GM23338 (cell line): ENCODE measurements at regions not wholly inside any gene's neighbourhood (a gene's known extent, or its start where the extent isn't known, plus 50 kb on each side); places are given as distances from the start of the nearest gene placed in this dataset.

Experiments
- ATAC-seq: fragments of 200-7000 bp; cut with Tn5 transposase; 3 replicates; pipeline ENCODE4 v1.9.1; 2020
- DNase-seq: peaks from one replicate; pipeline ENCODE4 v3.0.0-alpha.2; 2015; ENCODE audit warnings: low spot score
- H2AFZ ChIP-seq: fragments of 200-600 bp; sonication (generic); 2 replicates; pipeline ENCODE4 v1.8.0; 2016; ENCODE audit warnings: antibody characterized with exemption, mild to moderate bottlenecking, moderate library complexity
- H3F3A ChIP-seq: fragments of 200-600 bp; sonication (generic); replicated peaks from 2 replicates; pipeline ENCODE4 v1.8.0; 2017; ENCODE audit warnings: antibody characterized with exemption, mixed run types, low read depth
- H3K27ac ChIP-seq: fragments of 200-600 bp; sonication (generic); 2 replicates; pipeline ENCODE4 v1.6.1; 2016; ENCODE audit warnings: low read depth
- H3K27me3 ChIP-seq: fragments of 200-600 bp; sonication (generic); 2 replicates; pipeline ENCODE4 v1.8.0; 2016; ENCODE audit warnings: mild to moderate bottlenecking, mixed run types, moderate library complexity; ENCODE audit not compliant: insufficient read depth
- H3K36me3 ChIP-seq: fragments of 200-600 bp; sonication (generic); 2 replicates; pipeline ENCODE4 v1.8.0; 2016; ENCODE audit warnings: mild to moderate bottlenecking; ENCODE audit not compliant: insufficient read depth
- H3K4me1 ChIP-seq: fragments of 200-600 bp; sonication (generic); 2 replicates; pipeline ENCODE4 v1.8.0; 2016; ENCODE audit warnings: mild to moderate bottlenecking, moderate library complexity; ENCODE audit not compliant: insufficient read depth
- H3K4me2 ChIP-seq: fragments of 200-600 bp; sonication (generic); 2 replicates; pipeline ENCODE4 v1.7.1; 2017; ENCODE audit warnings: mixed run types
- H3K4me3 ChIP-seq: fragments of 200-600 bp; sonication (generic); 2 replicates; pipeline ENCODE4 v1.6.1; 2016; ENCODE audit warnings: mixed run types
- H3K79me2 ChIP-seq: fragments of 200-600 bp; sonication (generic); replicated peaks from 2 replicates; pipeline ENCODE4 v1.8.0; 2017; ENCODE audit warnings: mild to moderate bottlenecking; ENCODE audit not compliant: insufficient read depth
- H3K9me2 ChIP-seq: fragments of 200-600 bp; sonication (generic); 2 replicates; pipeline ENCODE4 v1.8.0; 2017; ENCODE audit not compliant: insufficient read depth
- H4K20me1 ChIP-seq: fragments of 200-600 bp; sonication (generic); replicated peaks from 2 replicates; pipeline ENCODE4 v1.8.0; 2017; ENCODE audit warnings: mild to moderate bottlenecking; ENCODE audit not compliant: insufficient read depth
- H3K27ac Mint-ChIP-seq: 2 replicates; pipeline ENCODE4 v1.8.0; 2020; ENCODE audit warnings: inconsistent platforms, mild to moderate bottlenecking, moderate library complexity, mixed read lengths
- H3K27me3 Mint-ChIP-seq: 3 replicates; pipeline ENCODE4 v1.8.0; 2022; ENCODE audit warnings: low read depth, mild to moderate bottlenecking, moderate library complexity, mixed read lengths, inconsistent platforms; ENCODE audit not compliant: insufficient read depth, poor library complexity
- H3K36me3 Mint-ChIP-seq: 3 replicates; pipeline ENCODE4 v1.8.0; 2021; ENCODE audit warnings: low read depth, mild to moderate bottlenecking, inconsistent platforms, moderate library complexity, mixed read lengths
- H3K4me1 Mint-ChIP-seq: 3 replicates; pipeline ENCODE4 v1.8.0; 2020; ENCODE audit warnings: mild to moderate bottlenecking, inconsistent platforms, mixed read lengths
- H3K4me3 Mint-ChIP-seq: 3 replicates; pipeline ENCODE4 v1.8.0; 2021; ENCODE audit warnings: moderate library complexity, mild to moderate bottlenecking, inconsistent platforms, mixed read lengths
- H3K9me3 Mint-ChIP-seq: 3 replicates; pipeline ENCODE4 v1.8.0; 2020; ENCODE audit warnings: moderate library complexity, mild to moderate bottlenecking, inconsistent platforms, mixed read lengths
- EZH2 ChIP-seq: fragments of 200-600 bp; sonication (generic); IDR thresholded peaks from one replicate; pipeline ENCODE4 v1.8.0; 2017; ENCODE audit warnings: antibody characterized with exemption, mild to moderate bottlenecking, low read depth; ENCODE audit not compliant: unreplicated experiment
- EZH2phosphoT487 ChIP-seq: fragments of 200-600 bp; sonication (generic); IDR thresholded peaks from one replicate; pipeline ENCODE4 v1.8.1; 2018; ENCODE audit warnings: antibody characterized with exemption; ENCODE audit not compliant: unreplicated experiment
- JUNB ChIP-seq: IDR thresholded peaks from one replicate; pipeline ENCODE4 v1.6.1; 2016; ENCODE audit warnings: antibody characterized with exemption; ENCODE audit not compliant: unreplicated experiment
- NANOG ChIP-seq: IDR thresholded peaks from 2 replicates; pipeline ENCODE4 v1.6.1; 2016; ENCODE audit warnings: antibody characterized with exemption, borderline replicate concordance
- POLR2AphosphoS5 ChIP-seq: IDR thresholded peaks from 2 replicates; pipeline ENCODE4 v1.6.1; 2016; ENCODE audit warnings: antibody characterized with exemption, low read depth
- STAT1 ChIP-seq: IDR thresholded peaks from one replicate; pipeline ENCODE4 v1.6.1; 2016; ENCODE audit warnings: antibody characterized with exemption; ENCODE audit not compliant: unreplicated experiment
- ZNF114 ChIP-seq: fragments of 250-450 bp; sonication (Bioruptor Pico); IDR thresholded peaks from 2 replicates; pipeline ENCODE4 v1.5.0; 2020; ENCODE audit warnings: mild to moderate bottlenecking, moderate library complexity
- TF ChIP-seq, protein P1 (sequence below): IDR thresholded peaks from one replicate; pipeline ENCODE4 v1.6.1; 2018; ENCODE audit warnings: antibody characterized with exemption; ENCODE audit not compliant: unreplicated experiment
- TF ChIP-seq, protein P2 (sequence below): fragments of 250-450 bp; sonication (Bioruptor Pico); IDR thresholded peaks from 2 replicates; pipeline ENCODE4 v1.5.0; 2020; ENCODE audit warnings: mild to moderate bottlenecking, moderate library complexity
- TF ChIP-seq, protein P3 (sequence below): IDR thresholded peaks from 2 replicates; pipeline ENCODE4 v1.6.1; 2016; ENCODE audit warnings: antibody characterized with exemption

DNA sequence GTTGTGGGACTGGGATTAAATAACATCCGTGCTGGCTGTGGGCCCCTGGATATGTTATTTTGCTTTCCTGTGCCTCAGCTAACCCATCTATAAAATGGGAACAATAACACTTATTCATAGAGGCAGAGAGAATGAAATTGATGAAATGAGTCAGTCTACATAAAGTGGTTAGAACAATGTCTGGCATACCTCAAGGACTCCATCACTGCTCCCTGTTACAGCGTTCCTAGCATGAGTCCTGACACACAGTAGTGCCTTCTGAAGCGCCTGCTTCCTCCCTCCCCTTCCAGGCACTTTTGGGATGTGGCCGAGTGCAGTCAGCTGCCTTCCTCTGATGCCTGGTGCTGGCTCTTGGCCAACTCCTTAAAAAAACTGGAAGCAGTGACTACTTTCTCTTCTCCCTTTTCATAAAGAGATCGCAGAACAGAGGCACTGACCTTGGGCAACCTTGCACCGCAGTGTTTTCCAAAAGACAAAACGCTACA lies 108.4 kb upstream of the ZMIZ1 start (continued):
- TF ChIP-seq, protein P1, sequence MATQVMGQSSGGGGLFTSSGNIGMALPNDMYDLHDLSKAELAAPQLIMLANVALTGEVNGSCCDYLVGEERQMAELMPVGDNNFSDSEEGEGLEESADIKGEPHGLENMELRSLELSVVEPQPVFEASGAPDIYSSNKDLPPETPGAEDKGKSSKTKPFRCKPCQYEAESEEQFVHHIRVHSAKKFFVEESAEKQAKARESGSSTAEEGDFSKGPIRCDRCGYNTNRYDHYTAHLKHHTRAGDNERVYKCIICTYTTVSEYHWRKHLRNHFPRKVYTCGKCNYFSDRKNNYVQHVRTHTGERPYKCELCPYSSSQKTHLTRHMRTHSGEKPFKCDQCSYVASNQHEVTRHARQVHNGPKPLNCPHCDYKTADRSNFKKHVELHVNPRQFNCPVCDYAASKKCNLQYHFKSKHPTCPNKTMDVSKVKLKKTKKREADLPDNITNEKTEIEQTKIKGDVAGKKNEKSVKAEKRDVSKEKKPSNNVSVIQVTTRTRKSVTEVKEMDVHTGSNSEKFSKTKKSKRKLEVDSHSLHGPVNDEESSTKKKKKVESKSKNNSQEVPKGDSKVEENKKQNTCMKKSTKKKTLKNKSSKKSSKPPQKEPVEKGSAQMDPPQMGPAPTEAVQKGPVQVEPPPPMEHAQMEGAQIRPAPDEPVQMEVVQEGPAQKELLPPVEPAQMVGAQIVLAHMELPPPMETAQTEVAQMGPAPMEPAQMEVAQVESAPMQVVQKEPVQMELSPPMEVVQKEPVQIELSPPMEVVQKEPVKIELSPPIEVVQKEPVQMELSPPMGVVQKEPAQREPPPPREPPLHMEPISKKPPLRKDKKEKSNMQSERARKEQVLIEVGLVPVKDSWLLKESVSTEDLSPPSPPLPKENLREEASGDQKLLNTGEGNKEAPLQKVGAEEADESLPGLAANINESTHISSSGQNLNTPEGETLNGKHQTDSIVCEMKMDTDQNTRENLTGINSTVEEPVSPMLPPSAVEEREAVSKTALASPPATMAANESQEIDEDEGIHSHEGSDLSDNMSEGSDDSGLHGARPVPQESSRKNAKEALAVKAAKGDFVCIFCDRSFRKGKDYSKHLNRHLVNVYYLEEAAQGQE, result no peak
- TF ChIP-seq POLR2AphosphoS5, result no peak

DNA sequence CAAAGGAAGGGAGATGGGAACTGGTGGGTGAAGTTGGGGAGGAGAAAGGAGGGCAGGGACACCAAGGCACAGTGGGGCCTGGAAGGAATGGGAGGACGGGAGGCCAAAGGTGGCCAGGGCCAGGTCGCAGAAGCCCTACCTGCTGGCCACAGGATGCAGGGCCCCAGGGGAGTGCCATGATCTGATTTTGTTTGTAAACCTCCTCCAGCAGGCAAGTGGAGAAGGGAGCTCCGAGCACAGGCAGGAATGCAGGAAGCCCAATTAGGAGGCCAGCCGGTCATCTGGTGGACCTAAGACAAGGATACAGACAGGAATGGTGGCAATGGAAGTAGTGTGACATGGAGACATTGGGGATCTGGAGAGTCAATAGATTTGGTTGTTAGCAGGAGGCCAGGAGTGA lies 107.0 kb upstream of the ZMIZ1 start:
- no peak overlapping the region for H2AFZ ChIP-seq
- no peak overlapping the region for H3K4me3 ChIP-seq
- no peaks in the 10 kb centered on the region for H3K27me3 ChIP-seq
- TF ChIP-seq ZNF114 (CRISPR knock-in tag) (no peak), STAT1 (no peak), EZH2phosphoT487 (no peak), EZH2 (no peak), NANOG (no peak), JUNB (no peak)
- TF ChIP-seq, protein P2, sequence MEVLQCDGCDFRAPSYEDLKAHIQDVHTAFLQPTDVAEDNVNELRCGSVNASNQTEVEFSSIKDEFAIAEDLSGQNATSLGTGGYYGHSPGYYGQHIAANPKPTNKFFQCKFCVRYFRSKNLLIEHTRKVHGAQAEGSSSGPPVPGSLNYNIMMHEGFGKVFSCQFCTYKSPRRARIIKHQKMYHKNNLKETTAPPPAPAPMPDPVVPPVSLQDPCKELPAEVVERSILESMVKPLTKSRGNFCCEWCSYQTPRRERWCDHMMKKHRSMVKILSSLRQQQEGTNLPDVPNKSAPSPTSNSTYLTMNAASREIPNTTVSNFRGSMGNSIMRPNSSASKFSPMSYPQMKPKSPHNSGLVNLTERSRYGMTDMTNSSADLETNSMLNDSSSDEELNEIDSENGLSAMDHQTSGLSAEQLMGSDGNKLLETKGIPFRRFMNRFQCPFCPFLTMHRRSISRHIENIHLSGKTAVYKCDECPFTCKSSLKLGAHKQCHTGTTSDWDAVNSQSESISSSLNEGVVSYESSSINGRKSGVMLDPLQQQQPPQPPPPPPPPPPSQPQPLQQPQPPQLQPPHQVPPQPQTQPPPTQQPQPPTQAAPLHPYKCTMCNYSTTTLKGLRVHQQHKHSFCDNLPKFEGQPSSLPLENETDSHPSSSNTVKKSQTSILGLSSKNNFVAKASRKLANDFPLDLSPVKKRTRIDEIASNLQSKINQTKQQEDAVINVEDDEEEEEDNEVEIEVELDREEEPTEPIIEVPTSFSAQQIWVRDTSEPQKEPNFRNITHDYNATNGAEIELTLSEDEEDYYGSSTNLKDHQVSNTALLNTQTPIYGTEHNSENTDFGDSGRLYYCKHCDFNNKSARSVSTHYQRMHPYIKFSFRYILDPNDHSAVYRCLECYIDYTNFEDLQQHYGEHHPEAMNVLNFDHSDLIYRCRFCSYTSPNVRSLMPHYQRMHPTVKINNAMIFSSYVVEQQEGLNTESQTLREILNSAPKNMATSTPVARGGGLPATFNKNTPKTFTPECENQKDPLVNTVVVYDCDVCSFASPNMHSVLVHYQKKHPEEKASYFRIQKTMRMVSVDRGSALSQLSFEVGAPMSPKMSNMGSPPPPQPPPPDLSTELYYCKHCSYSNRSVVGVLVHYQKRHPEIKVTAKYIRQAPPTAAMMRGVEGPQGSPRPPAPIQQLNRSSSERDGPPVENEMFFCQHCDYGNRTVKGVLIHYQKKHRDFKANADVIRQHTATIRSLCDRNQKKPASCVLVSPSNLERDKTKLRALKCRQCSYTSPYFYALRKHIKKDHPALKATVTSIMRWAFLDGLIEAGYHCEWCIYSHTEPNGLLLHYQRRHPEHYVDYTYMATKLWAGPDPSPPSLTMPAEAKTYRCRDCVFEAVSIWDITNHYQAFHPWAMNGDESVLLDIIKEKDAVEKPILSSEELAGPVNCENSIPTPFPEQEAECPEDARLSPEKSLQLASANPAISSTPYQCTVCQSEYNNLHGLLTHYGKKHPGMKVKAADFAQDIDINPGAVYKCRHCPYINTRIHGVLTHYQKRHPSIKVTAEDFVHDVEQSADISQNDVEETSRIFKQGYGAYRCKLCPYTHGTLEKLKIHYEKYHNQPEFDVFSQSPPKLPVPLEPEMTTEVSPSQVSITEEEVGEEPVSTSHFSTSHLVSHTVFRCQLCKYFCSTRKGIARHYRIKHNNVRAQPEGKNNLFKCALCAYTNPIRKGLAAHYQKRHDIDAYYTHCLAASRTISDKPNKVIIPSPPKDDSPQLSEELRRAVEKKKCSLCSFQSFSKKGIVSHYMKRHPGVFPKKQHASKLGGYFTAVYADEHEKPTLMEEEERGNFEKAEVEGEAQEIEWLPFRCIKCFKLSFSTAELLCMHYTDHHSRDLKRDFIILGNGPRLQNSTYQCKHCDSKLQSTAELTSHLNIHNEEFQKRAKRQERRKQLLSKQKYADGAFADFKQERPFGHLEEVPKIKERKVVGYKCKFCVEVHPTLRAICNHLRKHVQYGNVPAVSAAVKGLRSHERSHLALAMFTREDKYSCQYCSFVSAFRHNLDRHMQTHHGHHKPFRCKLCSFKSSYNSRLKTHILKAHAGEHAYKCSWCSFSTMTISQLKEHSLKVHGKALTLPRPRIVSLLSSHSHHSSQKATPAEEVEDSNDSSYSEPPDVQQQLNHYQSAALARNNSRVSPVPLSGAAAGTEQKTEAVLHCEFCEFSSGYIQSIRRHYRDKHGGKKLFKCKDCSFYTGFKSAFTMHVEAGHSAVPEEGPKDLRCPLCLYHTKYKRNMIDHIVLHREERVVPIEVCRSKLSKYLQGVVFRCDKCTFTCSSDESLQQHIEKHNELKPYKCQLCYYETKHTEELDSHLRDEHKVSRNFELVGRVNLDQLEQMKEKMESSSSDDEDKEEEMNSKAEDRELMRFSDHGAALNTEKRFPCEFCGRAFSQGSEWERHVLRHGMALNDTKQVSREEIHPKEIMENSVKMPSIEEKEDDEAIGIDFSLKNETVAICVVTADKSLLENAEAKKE (CRISPR knock-in tag), result no peak
- TF ChIP-seq, protein P1, result no peak
- TF ChIP-seq, protein P3, sequence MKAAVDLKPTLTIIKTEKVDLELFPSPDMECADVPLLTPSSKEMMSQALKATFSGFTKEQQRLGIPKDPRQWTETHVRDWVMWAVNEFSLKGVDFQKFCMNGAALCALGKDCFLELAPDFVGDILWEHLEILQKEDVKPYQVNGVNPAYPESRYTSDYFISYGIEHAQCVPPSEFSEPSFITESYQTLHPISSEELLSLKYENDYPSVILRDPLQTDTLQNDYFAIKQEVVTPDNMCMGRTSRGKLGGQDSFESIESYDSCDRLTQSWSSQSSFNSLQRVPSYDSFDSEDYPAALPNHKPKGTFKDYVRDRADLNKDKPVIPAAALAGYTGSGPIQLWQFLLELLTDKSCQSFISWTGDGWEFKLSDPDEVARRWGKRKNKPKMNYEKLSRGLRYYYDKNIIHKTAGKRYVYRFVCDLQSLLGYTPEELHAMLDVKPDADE, result no peak

More for the DNA sequence above, 107.0 kb upstream of the ZMIZ1 start:
- DNase-seq (no peak), ATAC-seq (no peak)
- Mint-ChIP-seq H3K4me3 (no peak overlapping the region), H3K36me3 (no peaks in the 10 kb centered on the region), H3K4me1 (peaks cover 38% of the 10 kb centered on the region), H3K27ac (0 out of 2 replicates have a peak overlapping the region, but pooled peaks have one; percentile 20), H3K27me3 (peaks cover 29% of the 10 kb centered on the region), H3K9me3 (no peaks in the 10 kb centered on the region)
- Histone ChIP-seq H3F3A (no peaks in the 10 kb centered on the region), H3K4me1 (peaks cover 14% of the 10 kb centered on the region; the same call in 1 of the 2 replicates), H3K79me2 (no peaks in the 10 kb centered on the region), H3K27ac (no peak overlapping the region), H3K36me3 (no peaks in the 10 kb centered on the region), H3K4me2 (no peak overlapping the region), H3K9me2 (no peaks in the 10 kb centered on the region), H4K20me1 (no peaks in the 10 kb centered on the region)
